NCI-H2227 (cell line): ENCODE measurements at regions not wholly inside any gene's neighbourhood (a gene's known extent, or its start where the extent isn't known, plus 50 kb on each side); places are given as distances from the start of the nearest gene placed in this dataset.
A peak's percentile ranks its signal among the peaks of the same experiment; 100 is the strongest.

Experiments used
- DNase-seq: peaks from one replicate; lab custom pipeline; 2025; ENCODE audit not compliant: unreplicated experiment; lab: John Stamatoyannopoulos, UW

DNA sequence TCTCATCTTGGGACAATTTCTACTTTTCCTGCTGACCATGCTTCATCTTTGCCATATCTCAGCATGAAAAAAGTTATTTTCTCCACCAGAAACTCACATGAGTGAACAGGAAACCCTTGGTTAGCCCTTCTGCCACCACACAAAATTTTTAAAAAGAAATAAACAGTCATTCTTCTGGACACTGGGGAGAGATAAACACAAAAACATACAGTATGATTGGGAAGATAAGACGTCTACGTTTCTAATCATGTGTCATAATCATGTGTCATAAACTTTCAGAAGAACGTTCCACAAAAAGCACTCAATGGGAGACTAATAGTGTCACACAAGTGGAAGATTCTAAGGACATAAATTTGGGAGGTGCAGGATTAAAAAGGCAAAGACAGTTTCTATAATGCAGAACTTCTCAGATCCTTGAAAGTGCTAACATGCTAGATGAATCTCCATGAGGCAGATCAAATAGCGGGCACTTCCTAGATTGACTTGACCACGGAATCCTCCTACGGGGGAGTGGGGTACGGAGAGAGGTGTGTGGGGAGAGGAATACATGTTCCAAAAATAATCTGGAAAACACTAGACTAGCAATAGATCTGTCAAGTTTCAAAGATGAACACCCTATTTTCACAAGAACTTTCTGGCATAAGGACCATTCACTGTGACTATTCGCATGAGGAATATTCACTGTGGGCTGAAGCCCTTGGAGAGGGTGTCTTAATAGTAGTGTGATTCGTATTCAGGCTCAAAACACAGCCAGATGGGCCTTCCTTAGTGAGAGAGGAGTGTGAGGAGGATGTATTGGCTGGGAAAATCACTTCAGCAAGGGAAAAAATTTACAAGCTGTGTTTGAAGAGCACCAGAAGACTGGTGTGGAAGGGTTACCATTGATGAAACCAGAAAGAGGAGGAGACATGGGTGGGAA, 206.7 kb downstream of the SETD4 start:
- no peak for DNase-seq

GRCh38 chr21:35852820-35853219, 207.5 kb downstream of the SETD4 start:
- DNase-seq, result no peak

- no peak for DNase-seq
Measured at GRCh38 chr21:35850542-35851103, 209.7 kb downstream of the SETD4 start.

GRCh38 chr21:35850029-35850428, 210.3 kb downstream of the SETD4 start:
- DNase-seq, result no peak

- DNase-seq, result no peak
Measured at GRCh38 chr21:35849144-35849543, 211.2 kb downstream of the SETD4 start.

GRCh38 chr21:35843911-35844667, 216.2 kb downstream of the SETD4 start:
- DNase-seq, result no peak

GRCh38 chr21:35840949-35841348, 219.4 kb downstream of the SETD4 start:
- DNase-seq, result no peak

DNA sequence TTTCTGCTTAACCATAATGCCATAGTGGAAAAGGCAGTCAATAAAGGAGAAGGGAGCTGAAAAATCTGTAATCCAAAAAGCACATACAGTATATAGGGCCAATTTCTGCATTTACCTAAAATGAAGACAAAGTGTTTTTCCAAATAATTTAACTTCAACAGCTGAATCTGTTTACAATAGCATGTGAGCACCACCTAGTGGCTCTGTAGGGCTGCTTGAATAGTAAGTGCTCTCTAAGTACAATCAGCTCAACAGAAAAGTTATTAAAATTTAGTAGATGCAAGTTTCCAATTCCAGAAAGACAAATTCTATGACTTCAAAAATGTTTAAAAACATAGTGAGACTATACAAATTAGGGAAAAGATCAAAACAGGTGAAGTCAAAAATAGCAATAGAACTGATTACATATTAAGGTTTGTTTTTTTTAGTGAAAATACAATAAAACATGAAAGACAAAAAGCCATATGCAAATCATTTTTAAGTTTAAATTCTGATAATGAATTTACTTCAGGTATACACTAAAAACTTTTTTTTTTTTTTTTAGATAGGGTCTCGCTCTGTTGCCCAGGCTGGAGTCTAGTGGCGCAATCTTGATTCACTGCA, 220.0 kb downstream of the SETD4 start:
- DNase-seq, result peak; percentile 17

- no peak for DNase-seq
Measured at GRCh38 chr21:35838987-35839763, 221.2 kb downstream of the SETD4 start.

- DNase-seq, result no peak
Measured at GRCh38 chr21:35838350-35838749, 222.0 kb downstream of the SETD4 start.

DNA sequence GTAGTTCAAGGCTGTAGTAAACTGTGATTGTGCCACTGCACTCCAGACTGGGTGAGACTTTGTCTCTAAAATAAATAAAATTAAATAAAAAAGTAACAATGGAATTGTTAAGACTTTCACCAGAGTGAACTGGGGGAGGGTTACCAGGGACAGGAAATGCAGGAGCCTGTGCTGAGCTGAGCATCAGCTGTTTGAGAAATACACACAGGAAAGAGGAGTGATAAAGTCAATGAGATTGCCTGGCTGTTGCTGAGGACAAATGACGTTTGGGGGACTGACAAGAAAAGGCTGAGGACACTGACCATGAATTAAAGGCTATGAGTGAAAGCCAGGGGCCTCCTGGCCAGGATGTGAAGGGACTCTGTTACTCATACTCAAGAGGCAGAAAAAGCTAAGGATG, 226.3 kb downstream of the SETD4 start:
- no peak for DNase-seq

DNA sequence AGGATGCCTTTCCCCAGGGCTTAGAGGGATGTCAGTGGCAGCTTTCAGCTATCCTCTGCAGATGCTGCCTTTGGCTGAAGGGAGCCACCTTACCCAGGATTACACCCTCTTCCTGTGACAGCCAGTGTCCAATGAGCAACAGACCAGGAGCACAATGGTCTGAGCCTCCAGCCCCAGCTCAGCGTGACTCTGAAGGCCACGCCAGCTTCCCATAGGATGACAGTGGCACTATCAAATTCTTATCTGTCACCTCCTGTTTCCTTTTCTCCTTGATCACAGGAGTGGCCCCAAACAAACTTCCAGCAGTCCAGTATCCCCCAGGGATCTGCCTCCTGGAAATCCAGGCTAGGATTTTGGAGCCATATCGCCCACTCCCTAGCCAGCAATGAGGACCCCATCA, 226.9 kb downstream of the SETD4 start:
- DNase-seq, result no peak

- DNase-seq, result no peak
Measured at GRCh38 chr21:35831230-35831629, 229.1 kb downstream of the SETD4 start.

GRCh38 chr21:35829067-35829466, 231.3 kb downstream of the SETD4 start:
- no peak for DNase-seq

DNA sequence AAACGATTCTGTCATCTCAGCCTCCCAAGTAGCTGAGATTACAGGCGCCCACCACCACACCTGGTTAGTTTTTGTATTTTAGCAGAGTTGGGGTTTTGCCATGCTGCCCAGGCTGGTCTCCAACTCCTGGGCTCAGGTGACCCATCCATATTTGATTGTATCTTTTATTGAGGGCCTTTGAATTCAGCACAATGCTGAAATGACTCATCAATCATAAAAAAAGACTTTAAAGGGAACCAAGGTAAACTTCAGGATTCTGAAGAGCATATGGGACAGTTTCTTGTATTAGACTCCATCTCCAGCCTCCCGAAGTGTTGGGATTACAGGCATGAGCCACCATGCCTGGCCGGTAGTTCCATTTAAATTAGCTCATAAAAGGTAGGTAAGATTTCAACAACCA, 232.2 kb downstream of the SETD4 start:
- no peak for DNase-seq

- no peak for DNase-seq
Measured at GRCh38 chr21:35827004-35827403, 233.3 kb downstream of the SETD4 start.

GRCh38 chr21:35825370-35826353, 234.7 kb downstream of the SETD4 start:
- DNase-seq, result no peak

DNA sequence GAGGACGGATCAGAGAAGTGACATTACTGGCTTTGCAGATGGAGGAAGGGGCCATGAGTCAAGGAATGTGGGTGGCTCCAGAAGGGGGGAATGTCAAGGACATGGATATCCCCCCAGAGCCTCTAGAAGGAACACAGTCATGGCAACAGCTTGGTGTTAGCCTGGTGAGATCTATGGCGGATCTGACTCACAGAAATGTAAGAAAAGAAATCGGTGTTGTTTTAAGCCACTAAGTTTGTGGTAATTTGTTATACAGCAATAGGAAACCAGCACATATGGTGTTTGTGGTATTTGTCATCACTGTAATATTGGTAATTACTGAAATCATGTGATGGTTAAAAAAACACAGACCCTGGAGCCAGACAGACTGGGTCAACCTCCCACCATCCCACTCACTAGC, 236.2 kb downstream of the SETD4 start:
- DNase-seq, result no peak

DNA sequence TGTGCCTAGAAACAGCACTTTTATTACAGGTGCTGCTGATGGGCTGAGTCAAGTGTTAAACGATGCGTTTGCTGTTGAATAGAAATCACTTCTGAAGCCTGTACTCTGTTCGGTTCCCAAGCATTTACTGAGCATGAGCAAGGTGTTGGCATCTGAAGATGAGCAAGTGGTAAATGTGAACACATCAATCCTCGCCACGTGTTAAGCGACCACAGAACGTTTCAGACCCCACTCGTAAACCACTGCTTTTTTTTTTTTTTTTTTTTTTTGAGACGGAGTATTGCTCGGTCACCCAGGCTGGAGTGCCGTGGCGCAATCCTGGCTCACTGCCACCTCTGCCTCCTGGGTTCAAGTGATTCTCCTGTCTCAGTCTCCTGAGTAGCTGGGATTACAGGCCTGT, 241.2 kb downstream of the SETD4 start:
- DNase-seq, result no peak

DNA sequence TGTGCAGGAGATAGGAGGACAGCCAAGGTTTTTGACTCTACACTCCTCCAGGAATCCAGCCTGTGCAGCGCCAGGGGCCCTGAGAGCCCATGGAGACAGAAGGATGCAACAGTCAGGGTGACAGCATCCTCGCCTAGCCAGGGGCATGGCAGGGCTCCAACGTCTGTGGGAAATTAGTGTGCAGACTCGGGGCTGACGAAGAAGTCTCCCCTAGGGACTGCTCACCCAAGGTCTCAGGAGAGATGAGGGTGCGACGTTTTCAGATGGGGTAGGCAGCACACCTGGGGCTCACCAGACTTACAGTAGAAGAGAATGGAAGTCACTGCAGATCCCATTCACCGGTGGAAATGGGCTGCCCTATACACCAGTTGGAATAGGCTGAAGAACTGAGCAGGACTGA, 241.7 kb downstream of the SETD4 start:
- no peak for DNase-seq
